ENCODE measurements at regions not wholly inside any gene's neighbourhood (a gene's known extent, or its start where the extent isn't known, plus 50 kb on each side); places are given as distances from the start of the nearest gene placed in this dataset.
"Not testable (repeated sequence)": the region's sequence is repeated elsewhere in the genome, so short reads cannot be mapped to it uniquely, and the experiment has no call there.

GRCh38 chr5:152711801-152712388 is 306.8 kb upstream of the NMUR2 start:
- no peak for DNase-seq

GRCh38 chr5:152717393-152717792 is 312.3 kb upstream of the NMUR2 start:
- DNase-seq, result no peak

- peak in 1 of 2 experiments; percentile 29 for DNase-seq
Measured at GRCh38 chr5:152723482-152723881, 318.4 kb upstream of the NMUR2 start.

GRCh38 chr5:152730176-152730575 is 325.1 kb upstream of the NMUR2 start:
- DNase-seq, result no peak

- DNase-seq, result no peak
Measured at GRCh38 chr5:152736906-152737305, 331.8 kb upstream of the NMUR2 start.

GRCh38 chr5:152739916-152740315 is 334.8 kb upstream of the NMUR2 start:
- DNase-seq, result no peak

- DNase-seq, result not testable (repeated sequence)
Measured at GRCh38 chr5:152741126-152741525, 336.0 kb upstream of the NMUR2 start.

GRCh38 chr5:152787709-152788217 is 382.7 kb upstream of the NMUR2 start:
- DNase-seq, result not testable (repeated sequence)

GRCh38 chr5:152801886-152802285 is 396.8 kb upstream of the NMUR2 start:
- DNase-seq, result no peak

- no peak for DNase-seq
Measured at GRCh38 chr5:152804179-152804578, 399.1 kb upstream of the NMUR2 start.

GRCh38 chr5:152811988-152812387 is 406.9 kb upstream of the NMUR2 start:
- DNase-seq, result no peak

GRCh38 chr5:152813526-152813925 is 408.4 kb upstream of the NMUR2 start:
- no peak for DNase-seq

GRCh38 chr5:152819891-152820290 is 414.8 kb upstream of the NMUR2 start:
- DNase-seq, result no peak

- no peak for DNase-seq
Measured at GRCh38 chr5:152824316-152824715, 419.2 kb upstream of the NMUR2 start.

- DNase-seq, result no peak
Measured at GRCh38 chr5:152838241-152838786, 433.2 kb upstream of the NMUR2 start.

- DNase-seq, result no peak
Measured at GRCh38 chr5:152844713-152845112, 439.6 kb upstream of the NMUR2 start.

GRCh38 chr5:152853361-152853760 is 448.3 kb upstream of the NMUR2 start:
- no peak for DNase-seq

GRCh38 chr5:152855441-152855840 is 450.4 kb upstream of the NMUR2 start:
- DNase-seq, result no peak

- no peak for DNase-seq
Measured at GRCh38 chr5:152861231-152861630, 456.2 kb upstream of the NMUR2 start.

GRCh38 chr5:152864447-152864846 is 459.4 kb upstream of the NMUR2 start:
- no peak for DNase-seq

- no peak for DNase-seq
Measured at GRCh38 chr5:152864991-152865390, 459.9 kb upstream of the NMUR2 start.

- DNase-seq, result no peak
Measured at GRCh38 chr5:152869971-152870370, 464.9 kb upstream of the NMUR2 start.

GRCh38 chr5:152882621-152883020 is 477.5 kb upstream of the NMUR2 start:
- no peak for DNase-seq

- DNase-seq, result no peak
Measured at GRCh38 chr5:152883066-152883775, 478.1 kb upstream of the NMUR2 start.

Measured in NCI-H526 (cell line).